Psoas muscle (tissue), 7 donors: ENCODE measurements at regions not wholly inside any gene's neighbourhood (a gene's known extent, or its start where the extent isn't known, plus 50 kb on each side); places are given as distances from the start of the nearest gene placed in this dataset.

ENCODE experiments used
- ATAC-seq, 4 donors: fragments of 200-7000 bp; cut with Tn5 transposase; one replicate each; pipeline ENCODE4 v1.9.1; 2020; ENCODE audit warnings: moderate library complexity in 3 of 4, mild to moderate bottlenecking in 2 of 4
- DNase-seq, 2 donors: peaks; one replicate each; pipeline ENCODE4 v3.0.0-alpha.2; 2020
- H3K27ac ChIP-seq: fragments of 200-600 bp; one replicate; pipeline ENCODE4 v1.8.0; 2022
- H3K27me3 ChIP-seq, 3 donors: fragments of 200-600 bp in 1 of 3; one replicate each; pipeline versions ENCODE4 v1.6.1 to v1.8.0; 2013 to 2022; ENCODE audit warnings: low read length in 2 of 3, mild to moderate bottlenecking in 2 of 3, moderate library complexity in 1 of 3; ENCODE audit not compliant: insufficient read depth in 3 of 3
- H3K36me3 ChIP-seq, 2 donors: fragments of 200-600 bp in 1 of 2; one replicate each; pipeline versions ENCODE4 v1.6.1 to v1.8.0; 2013 to 2022; ENCODE audit warnings: low read depth in 1 of 2, mild to moderate bottlenecking in 1 of 2, moderate library complexity in 1 of 2; ENCODE audit not compliant: insufficient read depth in 1 of 2
- H3K4me1 ChIP-seq: fragments of 200-600 bp; one replicate; pipeline ENCODE4 v1.8.0; 2022
- H3K4me3 ChIP-seq: fragments of 200-600 bp; one replicate; pipeline ENCODE4 v1.8.0; 2022; ENCODE audit warnings: mild to moderate bottlenecking
- H3K9me3 ChIP-seq: fragments of 200-600 bp; one replicate; pipeline ENCODE4 v1.8.0; 2022
- CTCF ChIP-seq: fragments of 200-600 bp; IDR thresholded peaks from one replicate; pipeline ENCODE4 v1.8.0; 2022; ENCODE audit warnings: antibody characterized with exemption
- WGBS, 3 donors: extraction: QIAGEN DNeasy Blood & Tissue Kit; methylation state at CpG; one replicate each; pipeline versions ENCODE4 v1.1.6 to v1.1.7; 2013; 5-methylcytosine and 5-hydroxymethylcytosine counted together
- intact Hi-C, 2 donors: fragments of 100-400 bp; cut with DNase I; formaldehyde crosslinking; loops; one replicate each; pipeline versions ENCODE4 v1.11.0 to v1.14.2; 2022
- donor health status: healthy with polysubstance abuse.
- donor health status: DM: no; HTN: no; CAD: no; lungs with moderate emphysema.
- donor health status: Bipolar disorder and iron deficiency.
- donor health status: healthy.
- donor health status: DM: yes; HTN: yes; CAD: no.
- donor health status: DM: no; HTN: no; CAD: no.
- donor health status: DM: yes; HTN: yes; CAD: no.

- no peak for ATAC-seq
- Histone ChIP-seq H3K27me3 (peaks cover 0 to 2% (median 0%) of the 10 kb centered on the region in 3 donors), H3K27ac (no peak overlapping the region), H3K36me3 (no peaks in the 10 kb centered on the region), H3K4me1 (no peaks in the 10 kb centered on the region), H3K4me3 (no peak overlapping the region), H3K9me3 (no peaks in the 10 kb centered on the region)
- no peak for DNase-seq
- WGBS, 3 donors, result 0 to 10% (median 3%) methylated on average over 1 of the region's 1 CpG
- no peak for TF ChIP-seq CTCF
- intact Hi-C loops, result no loop called here
Observed at GRCh38 chr10:124325998-124326636, 92.6 kb downstream of the OAT start.

GRCh38 chr10:124325633-124325914 is 93.1 kb downstream of the OAT start:
- WGBS, 3 donors, result 78 to 88% (median 82%) methylated on average over 3 of the region's 3 CpGs
- intact Hi-C loops, result no loop called here

DNA sequence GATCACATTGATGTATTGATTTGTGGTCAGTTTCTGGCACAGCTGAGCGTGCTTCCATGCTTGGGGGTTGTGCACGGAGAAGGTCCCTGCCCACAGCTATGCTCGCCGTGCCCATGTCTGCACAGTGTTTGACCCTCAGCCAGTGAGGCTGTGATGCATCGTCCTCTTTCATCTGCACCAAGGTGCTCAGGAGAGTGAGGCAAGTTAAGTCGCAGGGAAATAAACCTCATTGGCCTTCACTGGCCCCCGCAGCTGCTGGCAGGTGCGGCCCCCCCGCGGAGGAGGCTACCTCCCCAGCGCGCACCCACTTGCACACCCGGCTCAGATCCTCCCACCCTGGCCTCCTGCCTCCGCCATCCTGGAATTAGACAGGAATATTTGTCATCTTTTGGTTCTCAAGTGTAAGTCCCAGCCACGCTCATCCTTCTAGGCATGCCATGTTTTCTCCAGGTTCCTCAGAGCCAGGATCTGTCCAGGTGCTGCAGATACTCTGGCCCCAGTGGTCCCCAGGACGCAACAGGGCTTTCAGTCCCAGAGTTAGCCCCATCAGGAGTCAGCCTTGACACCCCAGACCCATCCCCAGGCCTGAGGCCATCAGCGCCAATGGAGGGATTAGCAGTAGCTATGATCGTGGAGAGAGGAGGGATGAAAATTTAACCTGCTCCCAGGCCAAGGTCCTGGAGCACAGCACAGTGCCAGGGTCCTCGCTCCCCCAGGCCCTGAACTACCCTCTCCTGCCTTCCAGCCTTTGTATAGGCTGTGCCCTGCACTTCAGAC is 93.7 kb downstream of the OAT start:
- WGBS, 3 donors, result 87 to 89% (median 89%) methylated on average over 19 of the region's 19 CpGs
- no peaks in the 10 kb centered on the region for H3K9me3 ChIP-seq
- no peaks in the 10 kb centered on the region for H3K36me3 ChIP-seq
- H3K4me3 ChIP-seq, result no peak overlapping the region
- TF ChIP-seq CTCF, result no peak
- H3K27ac ChIP-seq, result no peak overlapping the region
- DNase-seq, result no peak
- no peaks in the 10 kb centered on the region for H3K4me1 ChIP-seq
- peaks cover 0 to 2% (median 0%) of the 10 kb centered on the region in 3 donors for H3K27me3 ChIP-seq
- intact Hi-C loops, result no loop called here
- ATAC-seq, result no peak

More at GRCh38 chr10:124325633-124325914, 93.1 kb downstream of the OAT start:
- Histone ChIP-seq H3K36me3 (no peaks in the 10 kb centered on the region), H3K9me3 (no peaks in the 10 kb centered on the region), H3K27me3 (peaks cover 0 to 2% (median 0%) of the 10 kb centered on the region in 3 donors), H3K27ac (no peak overlapping the region), H3K4me1 (no peaks in the 10 kb centered on the region), H3K4me3 (no peak overlapping the region)
- TF ChIP-seq CTCF, result no peak
- ATAC-seq (no peak), DNase-seq (no peak)

DNA sequence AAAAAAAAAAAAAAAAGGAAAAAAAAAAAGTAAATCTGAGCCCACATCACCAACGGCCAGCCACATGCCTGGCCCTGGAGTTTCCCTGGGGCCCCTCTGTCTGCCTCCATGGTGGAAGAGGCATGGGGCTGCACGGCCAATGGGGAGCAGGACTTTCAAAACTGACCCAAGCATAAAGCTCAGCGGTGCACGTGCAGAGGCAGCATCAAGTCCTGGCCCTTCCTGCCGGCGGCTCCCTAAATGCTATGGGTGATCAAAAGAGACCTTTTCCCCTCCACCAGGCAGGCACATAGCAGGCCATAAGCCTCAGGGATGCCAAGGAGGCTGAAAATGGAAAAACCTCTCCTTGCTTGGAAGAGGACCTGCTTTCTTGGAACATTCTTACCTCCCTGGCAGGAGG is 94.3 kb downstream of the OAT start:
- Histone ChIP-seq H3K4me1 (no peaks in the 10 kb centered on the region), H3K27ac (no peak overlapping the region), H3K9me3 (no peaks in the 10 kb centered on the region), H3K27me3 (peaks cover 0 to 2% (median 0%) of the 10 kb centered on the region in 3 donors), H3K4me3 (no peak overlapping the region), H3K36me3 (no peaks in the 10 kb centered on the region)
- no peak for DNase-seq
- intact Hi-C loops, result no loop called here
- no peak for ATAC-seq
- WGBS, 3 donors, result 65 to 69% (median 67%) methylated on average over 6 of the region's 6 CpGs
- TF ChIP-seq CTCF, result no peak
